Smooth muscle cell (in vitro differentiated cells): ENCODE measurements at regions not wholly inside any gene's neighbourhood (a gene's known extent, or its start where the extent isn't known, plus 50 kb on each side); places are given as distances from the start of the nearest gene placed in this dataset.

Experiments used
- DNase-seq: peaks from one replicate; lab custom pipeline; 2025; ENCODE audit not compliant: unreplicated experiment; lab: John Stamatoyannopoulos, UW
- H2AFZ ChIP-seq: fragments of 200-600 bp; sonication (generic); 2 replicates; pipeline ENCODE4 v1.6.0; 2016; ENCODE audit warnings: antibody characterized with exemption, low read depth, mild to moderate bottlenecking
- H3F3A ChIP-seq: fragments of 200-600 bp; sonication (generic); 2 replicates; pipeline ENCODE4 v1.6.0; 2017; ENCODE audit warnings: antibody characterized with exemption, low read depth
- H3K27ac ChIP-seq: fragments of 200-600 bp; sonication (generic); 2 replicates; pipeline ENCODE4 v1.5.1; 2016; ENCODE audit warnings: low read depth, mild to moderate bottlenecking
- H3K27me3 ChIP-seq: fragments of 200-600 bp; sonication (generic); 2 replicates; pipeline ENCODE4 v1.6.1; 2016; ENCODE audit warnings: low read depth, mild to moderate bottlenecking
- H3K36me3 ChIP-seq: fragments of 200-600 bp; sonication (generic); 2 replicates; pipeline ENCODE4 v1.5.1; 2016; ENCODE audit warnings: low read depth
- H3K4me1 ChIP-seq: fragments of 200-600 bp; sonication (generic); 2 replicates; pipeline ENCODE4 v1.5.1; 2016; ENCODE audit warnings: low read depth
- H3K4me2 ChIP-seq: fragments of 200-600 bp; sonication (generic); 2 replicates; pipeline ENCODE4 v1.6.0; 2016; ENCODE audit warnings: mild to moderate bottlenecking
- H3K4me3 ChIP-seq: fragments of 200-600 bp; sonication (generic); 2 replicates; pipeline ENCODE4 v1.5.1; 2016; ENCODE audit warnings: mild to moderate bottlenecking
- H3K79me2 ChIP-seq: fragments of 200-600 bp; sonication (generic); 2 replicates; pipeline ENCODE4 v1.6.0; 2016; ENCODE audit warnings: low read depth, mild to moderate bottlenecking
- H3K9ac ChIP-seq: fragments of 200-600 bp; sonication (generic); 2 replicates; pipeline ENCODE4 v1.6.0; 2016; ENCODE audit warnings: low read depth
- H3K9me3 ChIP-seq: fragments of 200-600 bp; sonication (generic); replicated peaks from 2 replicates; pipeline ENCODE4 v1.5.1; 2016; ENCODE audit warnings: low read depth
- H4K20me1 ChIP-seq: fragments of 200-600 bp; sonication (generic); 2 replicates; pipeline ENCODE4 v1.6.0; 2016; ENCODE audit warnings: low read depth
- WGBS: methylation state at CpG from one replicate; pipeline ENCODE4 v1.1.7; 2016; ENCODE audit warnings: low lambda C conversion rate; 5-methylcytosine and 5-hydroxymethylcytosine counted together
- TF ChIP-seq, protein P1 (sequence below): fragments of 200-600 bp; sonication (generic); IDR thresholded peaks from 2 replicates; pipeline ENCODE4 v1.5.1; 2017; ENCODE audit warnings: borderline replicate concordance, mild to moderate bottlenecking, antibody characterized with exemption; ENCODE audit not compliant: insufficient read depth, poor library complexity, severe bottlenecking

DNA sequence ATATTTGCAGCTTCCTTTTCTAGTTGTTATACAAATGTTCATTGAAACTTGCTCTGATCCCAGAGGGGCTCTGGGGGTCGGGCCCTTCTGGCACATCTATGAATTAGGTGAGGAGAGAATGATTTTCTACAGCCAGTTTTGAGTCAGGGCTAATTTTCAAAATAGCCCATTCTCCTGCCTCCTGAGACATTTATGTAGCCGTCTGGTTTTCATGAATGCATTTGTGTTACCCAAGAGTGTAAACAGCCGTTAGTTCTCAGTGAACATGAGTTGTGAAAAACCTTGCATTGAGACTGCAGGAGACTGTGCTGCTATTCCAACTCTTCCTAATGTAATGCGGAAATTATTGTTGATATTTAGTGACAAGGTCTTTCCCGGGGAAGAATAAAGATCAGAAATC, 122.5 kb downstream of the ICOS start:
- Histone ChIP-seq H3K9me3 (no peaks in the 10 kb centered on the region), H3K79me2 (no peaks in the 10 kb centered on the region), H3K4me1 (peaks cover 3% of the 10 kb centered on the region), H3K4me3 (no peak overlapping the region), H3K4me2 (no peak overlapping the region), H2AFZ (no peak overlapping the region), H3K27ac (no peak overlapping the region), H3K36me3 (no peaks in the 10 kb centered on the region), H3K27me3 (peaks cover 13% of the 10 kb centered on the region), H3F3A (no peaks in the 10 kb centered on the region), H4K20me1 (no peaks in the 10 kb centered on the region), H3K9ac (no peak overlapping the region)
- WGBS: 82% methylated on average over 5 of the region's 5 CpGs
- TF ChIP-seq, protein P1, sequence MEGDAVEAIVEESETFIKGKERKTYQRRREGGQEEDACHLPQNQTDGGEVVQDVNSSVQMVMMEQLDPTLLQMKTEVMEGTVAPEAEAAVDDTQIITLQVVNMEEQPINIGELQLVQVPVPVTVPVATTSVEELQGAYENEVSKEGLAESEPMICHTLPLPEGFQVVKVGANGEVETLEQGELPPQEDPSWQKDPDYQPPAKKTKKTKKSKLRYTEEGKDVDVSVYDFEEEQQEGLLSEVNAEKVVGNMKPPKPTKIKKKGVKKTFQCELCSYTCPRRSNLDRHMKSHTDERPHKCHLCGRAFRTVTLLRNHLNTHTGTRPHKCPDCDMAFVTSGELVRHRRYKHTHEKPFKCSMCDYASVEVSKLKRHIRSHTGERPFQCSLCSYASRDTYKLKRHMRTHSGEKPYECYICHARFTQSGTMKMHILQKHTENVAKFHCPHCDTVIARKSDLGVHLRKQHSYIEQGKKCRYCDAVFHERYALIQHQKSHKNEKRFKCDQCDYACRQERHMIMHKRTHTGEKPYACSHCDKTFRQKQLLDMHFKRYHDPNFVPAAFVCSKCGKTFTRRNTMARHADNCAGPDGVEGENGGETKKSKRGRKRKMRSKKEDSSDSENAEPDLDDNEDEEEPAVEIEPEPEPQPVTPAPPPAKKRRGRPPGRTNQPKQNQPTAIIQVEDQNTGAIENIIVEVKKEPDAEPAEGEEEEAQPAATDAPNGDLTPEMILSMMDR: no peak
- no peak for DNase-seq

DNA sequence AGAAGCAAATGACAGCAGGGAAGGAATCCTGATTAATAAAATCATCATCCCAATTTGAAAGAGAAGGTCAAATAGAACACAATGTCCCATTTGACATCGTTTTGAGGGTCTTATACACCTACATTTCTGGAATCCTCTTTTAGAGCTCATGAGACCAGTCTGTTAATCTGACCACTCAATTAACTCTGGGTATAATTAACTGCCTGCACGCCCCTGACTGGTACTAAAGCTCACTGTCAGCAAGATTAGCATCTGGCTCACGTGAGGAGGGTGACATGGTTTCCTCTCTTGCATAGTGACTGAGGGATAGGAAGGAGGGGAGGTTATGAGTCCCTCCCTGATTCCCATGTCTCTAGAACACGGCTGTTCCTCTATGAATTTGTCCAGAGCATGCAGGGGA, 124.3 kb downstream of the ICOS start:
- TF ChIP-seq, protein P1: no peak

DNA sequence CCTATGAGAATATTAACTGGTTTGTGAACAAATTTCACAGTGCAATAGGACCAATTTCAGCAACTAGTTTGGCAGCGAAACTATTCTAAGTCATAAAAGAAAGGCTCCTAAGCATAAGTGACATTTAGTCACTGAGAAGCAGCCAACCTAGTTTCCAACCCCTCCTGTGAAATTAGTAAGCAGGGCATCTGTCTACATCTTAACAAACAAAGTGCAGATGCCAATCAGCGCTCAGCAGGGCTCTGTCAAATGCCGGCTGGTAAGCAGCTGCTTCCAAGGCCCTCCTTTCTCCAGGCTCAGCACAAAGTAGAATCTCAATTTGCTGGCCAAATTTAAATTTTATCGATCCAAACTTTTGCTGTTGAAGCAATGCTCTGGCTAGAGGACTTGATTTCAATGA, 124.7 kb downstream of the ICOS start:
- peaks cover 3% of the 10 kb centered on the region for H3K4me1 ChIP-seq
- H3K79me2 ChIP-seq: no peaks in the 10 kb centered on the region
- peaks cover 6% of the 10 kb centered on the region for H3K27me3 ChIP-seq
- H3K9ac ChIP-seq: no peak overlapping the region
- no peaks in the 10 kb centered on the region for H3K9me3 ChIP-seq
- H3K36me3 ChIP-seq: no peaks in the 10 kb centered on the region
- H3F3A ChIP-seq: no peaks in the 10 kb centered on the region
- WGBS: 87% methylated on average over 4 of the region's 4 CpGs
- H3K4me2 ChIP-seq: no peak overlapping the region
- no peak overlapping the region for H3K27ac ChIP-seq
- no peak overlapping the region for H2AFZ ChIP-seq
- H3K4me3 ChIP-seq: no peak overlapping the region
- TF ChIP-seq, protein P1: no peak
- no peak for DNase-seq
- no peaks in the 10 kb centered on the region for H4K20me1 ChIP-seq

More for the DNA sequence above, 124.3 kb downstream of the ICOS start:
- Histone ChIP-seq H3K4me1 (peaks cover 3% of the 10 kb centered on the region), H3K27ac (no peak overlapping the region), H3K4me2 (no peak overlapping the region), H4K20me1 (no peaks in the 10 kb centered on the region), H3K79me2 (no peaks in the 10 kb centered on the region), H2AFZ (no peak overlapping the region), H3K4me3 (no peak overlapping the region), H3F3A (no peaks in the 10 kb centered on the region), H3K27me3 (peaks cover 6% of the 10 kb centered on the region), H3K9me3 (no peaks in the 10 kb centered on the region), H3K9ac (no peak overlapping the region), H3K36me3 (no peaks in the 10 kb centered on the region)
- WGBS: 69% methylated on average over 4 of the region's 4 CpGs
- DNase-seq: no peak

DNA sequence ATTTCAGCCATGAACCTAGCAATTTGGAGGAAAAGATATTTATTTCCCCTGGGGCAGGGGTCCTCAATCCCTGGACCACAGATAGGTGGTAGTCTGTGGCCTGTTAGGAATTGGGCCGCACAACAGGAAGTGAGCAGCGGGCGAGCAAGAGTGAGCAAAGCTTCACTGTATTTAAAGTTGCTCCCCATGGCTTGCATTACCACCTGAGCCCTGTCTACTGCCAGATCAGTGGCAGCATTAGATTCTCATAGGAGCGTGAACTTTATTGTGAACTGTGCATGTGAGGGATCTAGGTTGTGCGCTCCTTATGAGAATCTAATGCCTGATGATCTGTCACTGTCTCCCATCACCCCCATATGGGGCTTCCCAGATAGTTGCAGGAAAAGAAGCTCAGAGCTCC, 127.6 kb downstream of the ICOS start:
- TF ChIP-seq, protein P1: no peak
- Histone ChIP-seq H3F3A (no peaks in the 10 kb centered on the region), H3K9ac (no peak overlapping the region), H3K27ac (no peak overlapping the region), H3K4me1 (peaks cover 3% of the 10 kb centered on the region), H3K4me2 (no peak overlapping the region), H3K27me3 (peaks cover 6% of the 10 kb centered on the region), H2AFZ (no peak overlapping the region), H4K20me1 (no peaks in the 10 kb centered on the region), H3K79me2 (no peaks in the 10 kb centered on the region), H3K4me3 (no peak overlapping the region), H3K36me3 (no peaks in the 10 kb centered on the region), H3K9me3 (no peaks in the 10 kb centered on the region)
- over 99% methylated on average over 5 of the region's 5 CpGs for WGBS
- DNase-seq: no peak
